COLO668 (cell line): ENCODE measurements at regions not wholly inside any gene's neighbourhood (a gene's known extent, or its start where the extent isn't known, plus 50 kb on each side); places are given as distances from the start of the nearest gene placed in this dataset.
A peak's percentile ranks its signal among the peaks of the same experiment; 100 is the strongest.
"Not testable (repeated sequence)": the region's sequence is repeated elsewhere in the genome, so short reads cannot be mapped to it uniquely, and the experiment has no call there.

Experiments
- DNase-seq: peaks from one replicate; lab custom pipeline; 2025; ENCODE audit not compliant: unreplicated experiment; lab: John Stamatoyannopoulos, UW

DNA sequence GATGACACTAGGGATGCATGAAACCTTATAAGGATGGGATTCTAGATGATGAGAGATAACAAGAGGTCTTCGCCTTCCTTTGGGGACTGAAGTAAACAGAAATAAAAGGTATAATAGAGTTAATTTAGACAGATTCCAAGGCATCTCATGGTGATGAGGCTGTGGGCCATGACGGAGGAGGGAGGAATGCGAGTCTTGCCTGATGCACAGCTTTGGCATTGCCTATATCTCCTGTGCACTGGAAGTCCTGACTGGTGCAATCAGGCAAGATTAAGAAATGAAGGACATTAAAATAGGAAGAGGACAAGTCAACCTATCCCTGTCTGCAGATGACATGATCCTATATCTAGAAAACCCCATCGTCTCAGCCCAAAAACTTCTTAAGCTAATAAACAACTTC is 526.4 kb upstream of the LMO3 start:
- DNase-seq: no peak

DNA sequence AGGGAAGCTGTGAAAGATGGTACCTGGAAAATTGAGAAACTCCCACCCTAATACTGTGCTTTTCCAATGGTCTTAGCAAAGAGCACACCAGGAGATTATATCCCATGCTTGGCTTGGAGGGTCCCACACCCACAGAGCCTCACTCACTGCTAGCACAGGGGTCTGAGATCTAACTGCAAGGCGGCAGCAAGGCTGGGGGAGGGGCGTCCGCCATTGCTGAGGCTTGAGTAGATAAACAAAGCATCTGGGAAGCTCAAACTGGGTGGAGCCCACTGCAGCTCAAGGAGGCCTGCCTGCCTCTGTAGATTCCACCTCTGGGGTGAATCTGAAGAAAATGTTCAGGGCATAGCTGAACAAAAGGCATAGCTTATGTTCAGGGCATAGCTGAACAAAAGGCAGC is 510.6 kb upstream of the LMO3 start:
- not testable (repeated sequence) for DNase-seq

DNA sequence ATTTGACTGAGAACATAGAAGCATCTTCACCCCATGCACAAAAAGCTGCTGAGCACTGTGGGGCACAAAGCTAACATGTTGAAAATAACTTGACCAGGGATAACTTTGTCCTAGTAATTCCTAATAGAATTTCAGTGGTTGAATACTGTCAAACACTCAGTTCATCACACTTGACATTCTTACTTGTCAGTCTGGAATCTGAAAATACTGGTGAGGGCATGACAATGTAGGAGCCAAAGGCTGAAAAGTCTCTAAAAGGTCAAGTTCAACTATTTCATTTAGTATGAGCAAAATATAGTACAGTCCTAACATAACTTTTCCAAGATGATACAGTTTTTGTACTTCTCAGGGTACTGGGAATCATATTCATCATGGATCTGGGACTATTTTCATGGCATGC is 504.4 kb upstream of the LMO3 start:
- no peak for DNase-seq

DNA sequence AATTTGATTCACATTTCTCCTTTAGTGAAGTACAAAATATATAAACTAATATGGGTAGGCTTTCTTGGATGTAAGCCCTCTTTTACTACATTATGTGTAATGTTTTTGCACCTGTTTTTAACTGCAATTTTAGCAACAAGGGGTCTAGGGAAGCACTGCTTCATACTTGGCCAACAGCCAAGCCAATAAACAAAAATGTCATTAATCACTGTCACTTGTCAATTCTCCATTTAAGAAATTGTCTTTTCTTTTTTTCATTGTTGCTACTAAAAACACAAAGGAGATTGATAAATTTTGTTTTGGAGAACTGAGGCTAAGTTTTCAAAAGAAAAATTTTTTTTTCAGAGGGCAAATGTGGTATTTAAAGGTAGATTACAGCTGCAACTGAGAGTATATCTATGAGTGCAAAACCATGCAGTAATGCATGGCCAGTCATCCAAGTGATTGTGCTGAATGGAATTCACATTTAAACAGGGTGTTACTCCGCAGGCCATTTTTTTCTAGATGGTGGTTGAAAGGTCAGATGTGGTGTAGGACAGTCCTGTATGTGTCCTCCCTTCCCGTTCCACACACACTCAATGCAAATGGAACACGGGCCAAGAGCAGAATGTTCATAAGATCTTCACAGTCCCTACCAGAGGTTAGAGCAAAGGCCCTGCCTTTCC is 503.0 kb upstream of the LMO3 start:
- DNase-seq: peak; percentile 3

DNA sequence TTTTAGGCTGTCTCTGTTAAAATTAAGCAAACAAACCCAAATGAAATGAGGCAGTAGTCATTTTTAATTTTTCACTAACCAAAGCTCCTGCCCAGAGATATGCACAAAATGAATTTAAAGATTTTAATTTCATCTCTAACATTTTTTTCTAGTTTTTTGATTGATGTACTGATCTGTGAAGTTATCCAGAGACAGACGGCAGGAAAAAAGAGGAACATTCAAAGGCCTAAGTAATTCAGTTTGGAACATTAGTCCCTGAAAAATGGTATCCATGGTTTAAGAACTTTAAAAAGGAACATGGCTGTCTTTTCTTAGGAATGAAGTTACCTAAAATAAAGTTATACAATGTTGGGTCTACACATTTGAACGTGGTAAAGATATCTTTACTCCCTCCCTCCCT is 498.8 kb upstream of the LMO3 start:
- no peak for DNase-seq

DNA sequence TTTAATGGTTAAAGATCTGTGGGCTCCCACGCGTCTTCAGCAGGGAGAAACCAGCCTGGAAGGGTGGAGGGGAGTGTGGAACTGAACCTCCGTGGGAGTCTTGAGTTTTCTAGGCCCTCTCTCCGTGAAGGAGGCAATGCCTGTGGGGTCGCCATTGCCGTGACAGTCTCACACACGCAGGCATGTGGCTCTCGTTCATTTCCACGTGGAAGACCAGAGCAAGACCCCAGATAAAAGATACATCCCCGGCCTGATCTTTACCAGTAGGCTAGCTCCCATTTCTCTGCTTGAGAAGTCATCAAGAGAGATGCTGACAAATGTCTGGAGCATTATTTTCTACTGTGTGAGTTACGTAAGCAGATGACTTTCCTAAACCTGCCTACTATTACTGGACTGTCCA is 491.7 kb upstream of the LMO3 start:
- DNase-seq: no peak

DNA sequence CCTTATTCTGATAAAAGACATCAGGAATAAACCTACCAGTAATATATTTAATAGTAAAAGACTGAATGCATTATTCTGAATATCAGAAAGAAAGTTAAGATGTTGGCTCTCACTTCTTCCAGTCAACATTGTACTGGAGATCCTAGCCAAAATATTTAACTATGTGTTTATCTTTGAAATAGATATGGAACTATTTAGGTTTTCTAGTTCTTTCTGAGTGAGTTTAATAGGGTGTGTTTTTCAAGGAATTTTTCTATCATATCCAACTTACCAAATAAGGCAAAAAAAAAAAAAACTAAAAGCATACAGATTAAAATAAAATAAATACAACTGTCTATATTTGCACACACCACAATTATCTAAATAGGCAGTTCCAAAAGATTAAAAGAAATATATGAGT is 478.9 kb upstream of the LMO3 start:
- no peak for DNase-seq

DNA sequence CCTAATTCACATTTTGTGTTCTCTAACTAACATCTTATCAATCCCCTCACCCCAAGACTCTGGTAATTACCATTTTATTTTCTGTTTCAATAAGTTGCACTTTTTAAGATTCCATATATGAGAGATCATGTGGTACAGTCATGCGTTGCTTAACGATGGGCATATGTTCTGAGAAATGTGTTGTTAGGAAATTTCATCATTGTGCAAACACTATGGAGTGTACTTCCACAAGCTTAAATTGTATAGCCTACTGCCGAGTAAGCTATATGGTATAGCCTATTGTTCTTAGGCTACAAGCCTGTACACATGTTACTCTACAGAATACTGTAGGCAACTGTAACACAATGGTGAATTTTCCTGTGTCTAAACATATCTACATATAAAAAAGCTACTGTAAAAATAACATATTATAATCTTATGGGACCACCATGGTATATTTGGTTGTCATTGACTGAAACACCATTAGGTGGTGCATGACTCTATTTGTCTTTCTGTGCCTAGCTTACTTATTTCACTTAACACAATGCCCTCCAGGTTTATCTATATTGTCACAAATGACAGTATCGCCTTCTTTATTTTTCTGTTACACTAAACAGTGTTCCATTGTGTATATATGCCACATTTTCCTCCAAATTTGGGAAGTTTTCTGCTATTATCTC is 473.4 kb upstream of the LMO3 start:
- DNase-seq: no peak

DNA sequence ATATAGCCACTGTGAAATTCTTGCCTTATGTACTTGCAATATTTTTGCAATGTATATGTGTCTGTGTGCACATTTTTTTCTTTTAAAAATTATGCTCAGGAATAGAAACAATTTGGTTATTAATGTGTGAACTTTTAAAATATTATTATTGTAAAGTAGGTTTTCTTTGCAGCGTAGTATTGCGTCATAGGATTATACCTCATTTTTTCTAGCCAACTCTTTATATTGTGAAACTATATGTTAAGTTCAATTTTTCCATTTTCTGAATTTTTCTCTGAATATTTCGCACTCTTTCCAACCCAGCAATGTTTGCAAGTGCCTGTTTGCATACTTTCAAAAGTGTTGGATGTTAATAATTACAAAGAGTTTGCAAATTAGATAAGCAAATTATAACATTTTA is 471.6 kb upstream of the LMO3 start:
- DNase-seq: no peak

DNA sequence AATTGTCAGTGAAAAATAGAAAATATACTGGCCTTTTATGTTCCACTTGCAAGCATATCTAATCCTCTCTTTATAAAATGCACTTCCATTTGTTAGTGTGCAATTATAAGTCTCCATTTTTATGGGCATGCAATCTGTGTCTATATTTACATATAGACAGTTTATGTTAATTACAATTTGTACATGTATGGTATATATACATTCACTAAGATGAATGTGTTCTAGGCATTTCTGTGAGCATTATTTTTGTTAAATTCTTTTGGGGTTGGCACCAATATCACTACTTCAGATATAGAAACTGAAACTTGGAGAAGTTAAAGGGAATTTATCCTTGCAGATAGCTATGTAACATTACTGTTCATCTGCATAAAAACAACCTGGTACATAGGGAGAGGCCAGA is 470.8 kb upstream of the LMO3 start:
- DNase-seq: no peak

DNA sequence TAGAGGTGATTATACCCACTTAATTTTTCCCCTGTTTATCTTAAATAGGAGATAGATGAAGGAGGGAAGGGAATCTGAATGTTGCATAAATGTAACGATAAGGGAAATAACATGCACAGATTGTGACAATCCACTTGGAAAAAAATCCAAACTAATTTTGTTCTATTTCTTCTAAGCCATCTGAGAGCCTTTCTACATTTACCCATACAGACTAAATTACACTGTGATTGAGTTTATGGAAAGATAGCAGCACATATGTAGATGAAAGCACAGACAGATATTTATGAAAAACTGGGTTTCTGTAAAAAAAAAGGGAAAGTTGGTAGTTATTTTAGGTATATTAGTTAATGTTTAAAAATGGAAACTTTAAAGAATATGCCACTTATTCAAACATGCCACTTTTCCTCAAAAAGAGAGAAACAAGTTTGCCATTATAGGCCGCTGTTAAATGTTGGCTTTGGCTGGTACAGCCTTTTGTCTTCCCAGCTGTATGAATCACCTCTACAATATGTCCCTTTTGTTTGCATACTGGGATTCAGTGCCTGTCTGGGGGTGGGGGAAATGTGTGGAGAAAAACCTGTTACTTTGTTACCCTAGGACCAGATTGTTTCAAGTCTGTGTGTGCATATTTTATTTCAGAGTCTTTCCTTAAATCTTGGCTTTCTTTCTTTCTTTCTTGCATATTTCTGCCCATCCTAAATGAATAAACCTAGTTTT is 470.2 kb upstream of the LMO3 start:
- peak; percentile 16 for DNase-seq

DNA sequence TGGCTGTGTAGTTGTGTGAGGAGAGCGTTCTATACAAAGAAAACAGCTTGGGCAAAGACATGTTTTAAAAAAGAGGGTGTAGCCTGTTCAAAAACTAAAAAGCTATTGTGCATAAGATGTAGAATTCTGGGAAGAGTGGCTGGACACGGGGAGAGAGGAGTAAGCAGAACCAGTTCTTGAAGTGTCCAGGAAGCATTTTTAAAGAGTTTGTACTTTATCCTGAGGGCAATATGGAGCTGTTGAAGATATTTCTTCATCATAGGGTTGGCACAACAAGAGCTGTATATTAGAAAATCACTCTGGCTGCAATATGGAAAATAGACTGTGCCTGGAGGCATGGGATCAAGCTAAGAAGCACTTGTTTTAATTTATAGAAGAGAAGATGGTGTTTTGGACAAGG is 458.9 kb upstream of the LMO3 start:
- no peak for DNase-seq

DNA sequence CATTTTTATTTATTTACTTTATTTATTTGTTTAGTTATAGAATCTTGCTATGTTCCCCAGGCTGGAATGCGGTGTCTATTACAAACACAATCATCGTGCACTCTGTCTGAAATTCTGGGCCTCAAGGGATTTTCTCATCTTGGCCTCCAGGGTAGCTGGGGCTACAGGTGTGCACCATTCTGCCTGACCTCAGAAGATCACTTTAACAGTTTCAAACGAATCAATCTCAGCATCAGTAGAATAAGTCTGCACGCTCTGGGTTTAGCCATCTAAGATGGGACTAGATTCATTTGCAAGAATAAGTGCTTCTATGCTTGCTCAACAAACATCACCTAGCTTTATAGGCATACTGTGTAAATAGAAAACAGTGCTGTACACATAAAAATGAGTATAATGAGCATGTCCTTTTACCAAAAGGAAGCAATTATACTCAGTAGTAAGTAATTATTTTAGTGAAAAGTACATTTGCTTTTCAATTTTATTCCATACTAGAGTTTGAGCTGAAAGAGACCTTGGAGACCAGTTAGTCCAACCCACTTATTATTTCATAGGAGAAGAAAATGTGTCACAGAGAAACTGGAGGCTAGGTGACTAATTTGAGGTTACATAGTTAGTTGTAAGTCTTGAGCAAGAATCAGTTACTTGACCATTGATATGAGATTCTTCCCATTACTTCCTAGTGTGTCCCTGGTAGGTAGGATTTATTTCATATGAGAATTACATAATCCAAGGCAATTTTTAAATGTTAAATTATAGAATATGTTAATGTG is 456.5 kb upstream of the LMO3 start:
- DNase-seq: peak; percentile 1

DNA sequence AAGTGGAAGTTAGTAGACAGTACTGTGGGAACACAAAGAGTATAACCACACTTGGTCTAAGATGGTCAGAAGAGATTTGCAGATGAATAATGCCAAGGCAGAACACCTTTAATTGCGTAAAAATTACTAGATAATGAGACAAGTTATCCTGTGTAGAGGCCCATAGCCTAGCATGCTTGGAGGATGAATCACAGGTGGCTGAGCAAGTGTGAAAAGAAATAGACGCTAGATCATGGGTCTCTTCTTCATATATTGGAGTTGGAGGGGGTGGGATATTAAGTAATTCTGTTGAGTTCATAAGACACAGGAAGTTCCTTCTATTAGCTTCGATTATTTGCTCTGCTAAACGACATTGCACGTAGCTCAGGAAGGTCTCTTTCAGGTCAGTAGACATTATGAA is 454.3 kb upstream of the LMO3 start:
- DNase-seq: no peak

DNA sequence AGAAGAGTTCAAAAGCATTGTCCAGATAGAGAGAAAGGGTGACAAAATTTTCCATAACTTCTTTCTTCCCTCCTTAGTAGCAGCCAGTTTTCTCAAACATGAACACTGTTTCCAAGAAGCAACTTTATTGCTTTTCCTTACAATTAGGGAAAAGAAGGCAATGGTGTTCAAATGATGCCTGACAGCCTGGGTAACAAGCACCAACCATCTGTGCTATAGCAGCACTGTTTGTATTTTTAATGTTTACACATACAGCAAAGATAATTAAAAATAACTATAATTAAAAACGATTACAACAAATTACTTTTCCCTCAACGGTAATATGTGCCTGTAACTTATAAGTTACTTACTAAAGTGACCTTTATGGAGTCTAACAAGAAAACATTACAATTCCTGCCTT is 450.6 kb upstream of the LMO3 start:
- DNase-seq: no peak

DNA sequence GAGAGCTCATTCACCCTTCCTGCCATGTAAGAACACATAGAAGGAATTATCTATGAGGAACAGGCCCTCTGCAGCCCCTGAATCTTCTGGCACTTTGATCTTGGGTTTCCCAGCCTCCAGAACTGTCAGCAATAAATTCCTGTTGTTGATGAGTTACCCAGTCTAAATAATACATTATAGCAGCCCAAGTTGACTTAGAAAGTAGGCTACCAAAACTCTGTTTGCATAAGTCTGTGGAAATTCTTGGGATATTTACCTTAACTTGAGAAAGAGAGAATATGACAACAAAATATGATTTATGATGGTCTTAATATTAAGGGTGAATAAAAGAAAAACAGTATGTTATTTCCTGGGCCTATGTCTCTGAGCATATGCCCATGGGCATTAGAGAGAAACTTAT is 433.0 kb upstream of the LMO3 start:
- DNase-seq: no peak

DNA sequence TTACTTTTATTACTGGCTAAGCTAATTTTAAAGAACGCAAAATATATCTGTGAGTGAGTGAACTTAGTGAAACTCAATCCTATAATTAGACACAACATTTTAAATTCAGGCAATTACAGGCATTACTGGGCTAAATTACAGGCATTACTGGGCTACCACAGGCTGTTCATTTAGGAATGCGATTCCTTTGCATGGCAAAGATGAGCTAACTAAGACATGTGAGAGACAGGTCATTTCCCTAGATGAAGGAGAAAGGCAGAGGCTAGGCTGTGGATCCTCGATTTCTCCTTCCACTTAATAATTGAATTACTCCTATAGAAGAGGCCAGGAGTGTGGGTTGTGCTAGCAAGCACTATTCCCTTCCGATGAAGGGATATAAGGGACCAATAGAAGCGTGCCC is 429.4 kb upstream of the LMO3 start:
- no peak for DNase-seq

DNA sequence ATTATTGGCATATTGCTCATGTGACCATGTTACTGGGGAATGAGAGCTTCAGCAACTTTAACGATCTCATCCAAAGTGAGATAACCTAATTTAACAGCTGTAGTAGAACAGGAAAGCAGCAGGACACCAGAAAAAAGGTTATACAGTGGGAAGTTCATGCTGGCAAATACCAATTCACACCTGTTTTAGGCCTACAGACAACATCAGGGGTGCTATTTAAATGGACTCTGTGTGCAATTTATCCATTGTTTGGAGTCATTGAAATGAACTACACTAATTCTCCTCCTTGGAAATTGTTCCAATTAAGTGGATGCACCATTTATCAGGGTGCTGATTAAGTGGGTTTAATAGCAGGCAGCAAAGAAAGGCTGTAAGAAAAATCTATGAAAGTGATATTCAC is 424.4 kb upstream of the LMO3 start:
- DNase-seq: no peak

DNA sequence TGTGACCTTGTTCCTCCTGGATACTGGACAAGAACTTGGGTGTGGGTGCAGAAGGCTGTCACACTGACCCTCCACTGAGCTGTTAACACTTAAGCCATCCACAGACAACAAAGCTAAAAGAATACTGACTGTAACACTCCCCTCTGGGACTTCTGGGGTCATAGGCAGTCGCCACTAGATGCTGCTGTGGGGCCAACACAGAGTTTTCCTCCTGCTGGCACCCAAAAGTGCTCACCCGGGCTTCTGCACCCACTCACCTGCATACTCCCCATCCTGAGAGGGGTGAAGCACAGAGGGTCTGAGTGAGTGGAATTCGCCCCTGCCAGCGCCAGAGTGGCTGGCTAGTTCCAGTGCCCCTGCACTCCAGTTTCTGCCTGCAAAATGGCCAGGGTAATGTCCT is 422.4 kb upstream of the LMO3 start:
- no peak for DNase-seq

DNA sequence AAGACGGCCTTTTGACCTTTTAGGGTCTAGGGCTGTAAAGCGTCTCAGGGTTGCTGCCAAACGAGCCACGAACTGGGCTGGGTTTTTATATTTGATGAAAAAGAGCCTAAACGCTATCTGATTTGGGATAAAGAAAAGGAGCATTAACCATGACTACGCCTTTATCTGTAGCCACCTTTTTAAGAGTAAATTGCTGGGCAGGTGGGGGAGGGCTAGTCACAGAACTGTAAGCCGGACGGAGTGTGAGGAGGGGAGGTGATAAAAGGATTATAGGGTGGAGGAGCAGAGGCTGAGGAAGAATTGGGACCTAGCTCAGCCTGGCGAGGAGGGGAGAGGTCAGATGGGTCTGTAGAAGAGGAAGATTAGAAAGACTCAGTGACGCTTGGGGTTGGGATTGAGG is 419.5 kb upstream of the LMO3 start:
- DNase-seq: not testable (repeated sequence)

DNA sequence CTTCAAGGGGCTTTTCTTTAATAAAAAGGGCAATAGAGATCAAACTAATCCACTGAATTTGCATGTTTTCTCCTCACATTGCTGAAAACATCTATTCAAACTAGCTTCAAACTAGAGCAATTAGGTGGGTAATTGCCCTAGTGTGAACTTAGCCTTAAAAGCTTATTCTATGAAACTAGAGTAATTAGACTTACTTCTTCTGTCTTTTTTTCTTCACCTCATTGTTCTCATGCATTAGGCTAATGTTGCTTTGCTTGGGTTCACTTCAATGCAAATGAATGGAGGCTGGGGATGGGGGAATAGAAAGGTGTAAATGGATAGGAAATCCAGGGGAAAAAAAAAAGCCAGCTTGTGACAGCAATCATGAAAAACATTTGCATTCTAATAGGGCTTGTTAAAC is 414.8 kb upstream of the LMO3 start:
- DNase-seq: no peak

DNA sequence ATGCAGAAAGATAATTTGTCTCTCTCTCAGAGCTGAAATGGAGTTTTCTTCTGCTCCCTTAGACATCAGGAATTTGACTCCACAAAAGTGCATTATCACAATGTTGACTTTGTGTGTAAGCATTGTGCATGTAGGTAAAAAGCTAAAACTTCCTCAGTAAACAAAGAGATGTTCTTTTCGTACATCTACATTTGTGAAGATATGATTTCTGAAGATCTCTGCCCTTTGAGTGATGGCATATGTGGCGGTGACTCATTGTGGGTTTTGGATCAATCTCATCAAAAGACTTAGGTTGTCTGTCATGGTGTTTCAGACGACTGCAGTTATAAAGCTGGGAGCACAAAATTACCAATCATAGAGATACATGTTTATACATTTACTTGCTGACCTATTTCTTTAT is 411.4 kb upstream of the LMO3 start:
- no peak for DNase-seq
